Activated CD8-positive, alpha-beta T cell treated with anti-CD3 and anti-CD28 coated beads for 36 hours (primary cell): ENCODE measurements at regions not wholly inside any gene's neighbourhood (a gene's known extent, or its start where the extent isn't known, plus 50 kb on each side); places are given as distances from the start of the nearest gene placed in this dataset.
A peak's percentile ranks its signal among the peaks of the same experiment; 100 is the strongest.

ENCODE experiments used
- ATAC-seq: fragments of 200-7000 bp; cut with Tn5 transposase; one replicate; pipeline ENCODE4 v1.10.0; 2021; ENCODE audit warnings: mild to moderate bottlenecking, moderate library complexity
- CTCF ChIA-PET: fragments of 350-600 bp; sonication (Branson Sonifier 250); formaldehyde crosslinking; loops from one replicate; lab custom pipeline; 2021; ENCODE audit warnings: antibody characterized with exemption; lab: Charles Lee
- POLR2A ChIA-PET: fragments of 350-600 bp; sonication (Branson Sonifier 250); formaldehyde crosslinking; loops from one replicate; lab custom pipeline; 2021; ENCODE audit warnings: antibody characterized with exemption; lab: Charles Lee
- DNase-seq: peaks from one replicate; pipeline ENCODE4 v3.0.0-alpha.2; 2020
- H3K27ac Mint-ChIP-seq: one replicate; pipeline ENCODE4 v1.8.0; 2021; ENCODE audit warnings: mild to moderate bottlenecking, mixed read lengths
- H3K27me3 Mint-ChIP-seq: one replicate; pipeline ENCODE4 v1.8.0; 2021; ENCODE audit warnings: mixed read lengths
- H3K36me3 Mint-ChIP-seq: one replicate; pipeline ENCODE4 v1.8.0; 2021; ENCODE audit warnings: low read depth, mixed read lengths
- H3K4me1 Mint-ChIP-seq: one replicate; pipeline ENCODE4 v1.8.0; 2021; ENCODE audit warnings: low read depth, mixed read lengths
- H3K4me3 Mint-ChIP-seq: one replicate; pipeline ENCODE4 v1.8.0; 2021; ENCODE audit warnings: mild to moderate bottlenecking, moderate library complexity, mixed read lengths
- H3K9me3 Mint-ChIP-seq: one replicate; pipeline ENCODE4 v1.8.0; 2021; ENCODE audit warnings: mixed read lengths
- CTCF ChIP-seq: fragments of 200-600 bp; IDR thresholded peaks from one replicate; pipeline ENCODE4 v1.8.0; 2022; ENCODE audit warnings: antibody characterized with exemption, mild to moderate bottlenecking
- intact Hi-C: fragments of 100-400 bp; cut with micrococcal nuclease; formaldehyde crosslinking; loops from one replicate; pipeline ENCODE4 v1.10.0; 2022

GRCh38 chr9:129493002-129493705 lies 127.7 kb downstream of the C9orf50 start:
- ChIA-PET CTCF (no interaction called here), POLR2A (no interaction called here)
- Mint-ChIP-seq H3K4me1 (peaks cover 27% of the 10 kb centered on the region), H3K4me3 (no peak overlapping the region), H3K27me3 (no peaks in the 10 kb centered on the region), H3K27ac (peak overlapping the region; percentile 26), H3K36me3 (peaks cover 25% of the 10 kb centered on the region), H3K9me3 (no peaks in the 10 kb centered on the region)
- DNase-seq = no peak
- intact Hi-C loops = no loop called here
- no peak for TF ChIP-seq CTCF
- ATAC-seq = no peak

GRCh38 chr9:129491487-129491855 lies 129.4 kb downstream of the C9orf50 start:
- TF ChIP-seq CTCF = no peak
- peak overlapping the region; percentile 94 for H3K27ac Mint-ChIP-seq
- peaks cover 33% of the 10 kb centered on the region for H3K4me1 Mint-ChIP-seq
- intact Hi-C loops = no loop called here
- POLR2A ChIA-PET = interaction anchor here (1.7 kb wide), 1 partner anchor 33 kb away, joined by 6 read pairs; no protein-coding TSS in a partner anchor
- no peaks in the 10 kb centered on the region for H3K9me3 Mint-ChIP-seq
- peaks cover 25% of the 10 kb centered on the region for H3K36me3 Mint-ChIP-seq
- ATAC-seq = no peak
- DNase-seq = no peak
- CTCF ChIA-PET = no interaction called here
- peak overlapping the region; percentile 89 for H3K4me3 Mint-ChIP-seq
- no peaks in the 10 kb centered on the region for H3K27me3 Mint-ChIP-seq

GRCh38 chr9:129490583-129491486 lies 130.1 kb downstream of the C9orf50 start:
- Mint-ChIP-seq H3K4me3 (peak overlapping the region; percentile 89), H3K9me3 (no peaks in the 10 kb centered on the region), H3K36me3 (peaks cover 25% of the 10 kb centered on the region), H3K27me3 (no peaks in the 10 kb centered on the region), H3K27ac (peak overlapping the region; percentile 94), H3K4me1 (peaks cover 37% of the 10 kb centered on the region)
- ATAC-seq (no peak), DNase-seq (no peak)
- TF ChIP-seq CTCF = no peak
- intact Hi-C loops = no loop called here
- ChIA-PET POLR2A (interaction anchor here (0.7 to 1.7 kb wide), 8 partner anchors 31 to 333 kb away, joined by 3 to 6 read pairs (median 4); no protein-coding TSS in a partner anchor), CTCF (interaction anchor here (1.0 to 1.6 kb wide), 4 partner anchors 9 to 359 kb away, joined by 3 to 6 read pairs (median 4); no protein-coding TSS in a partner anchor)

GRCh38 chr9:129489838-129490582 lies 130.9 kb downstream of the C9orf50 start:
- peaks cover 38% of the 10 kb centered on the region for H3K4me1 Mint-ChIP-seq

More at GRCh38 chr9:129489838-129490582, 130.9 kb downstream of the C9orf50 start:
- no peak for TF ChIP-seq CTCF
- Mint-ChIP-seq H3K4me3 (peak overlapping the region; percentile 89), H3K27me3 (no peaks in the 10 kb centered on the region), H3K36me3 (peaks cover 21% of the 10 kb centered on the region), H3K27ac (peak overlapping the region; percentile 94), H3K9me3 (no peaks in the 10 kb centered on the region)
- ATAC-seq (peak; percentile 24), DNase-seq (peak; percentile 77)
- CTCF ChIA-PET = interaction anchor here (0.9 to 1.6 kb wide), 5 partner anchors 10 to 358 kb away, joined by 3 to 6 read pairs (median 3); no protein-coding TSS in a partner anchor
- POLR2A ChIA-PET = interaction anchor here (0.7 to 1.7 kb wide), 11 partner anchors 12 to 348 kb away, joined by 3 to 6 read pairs (median 3); no protein-coding TSS in a partner anchor
- intact Hi-C loops = loop anchor here (10.0 kb wide), 1 partner anchor 115 kb away; no protein-coding TSS in a partner anchor
